ENCODE measurements at regions not wholly inside any gene's neighbourhood (a gene's known extent, or its start where the extent isn't known, plus 50 kb on each side); places are given as distances from the start of the nearest gene placed in this dataset.

- peaks cover 3 to 5% of the 10 kb centered on the region in 2 experiments; a peak in 2 of 4 replicates for H3K79me2 ChIP-seq (ENCODE audit: control insufficient read depth in 1 of 2, insufficient read depth in 2 of 2, low read length in 2 of 2)
- FAIRE-seq, result no peak
- WGBS, 2 experiments (ENCODE audit: extremely low coverage in 1 of 2, insufficient coverage in 1 of 2, insufficient read length in 1 of 2, insufficient replicate concordance in 2 of 2, low coverage in 1 of 2, low lambda C conversion rate in 2 of 2, missing lambda C conversion rate in 1 of 2), result 93% methylated on average over 4 of the region's 4 CpGs; no CpG with 5 or more reads in 1 of the 2 experiments
Measured at GRCh38 chr12:125360540-125360939, 295.3 kb downstream of the AACS start.

More at GRCh38 chr12:125360540-125360939, 295.3 kb downstream of the AACS start:
- Histone ChIP-seq H4K20me1 (replicated peaks in 1 of 2; ENCODE audit: control insufficient read depth in 1 of 2, insufficient read depth in 2 of 2, low read length in 2 of 2) (peaks cover 0 to 5% of the 10 kb centered on the region in 2 experiments), H3K14ac (ENCODE audit: insufficient read length) (no peak overlapping the region), H2BK5ac (ENCODE audit: low read depth, low read length) (no peak overlapping the region), H4K91ac (replicated peaks; ENCODE audit: insufficient read length, low read length) (no peak overlapping the region), H4K5ac (ENCODE audit: insufficient read length, low read depth, low read length) (no peak overlapping the region), H3K27me3 (replicated peaks in 1 of 4; ENCODE audit: control insufficient read depth in 3 of 4, extremely low read depth in 1 of 4, insufficient read depth in 3 of 4, low read length in 3 of 4) (no peaks in the 10 kb centered on the region), H2BK120ac (replicated peaks; ENCODE audit: low read depth, low read length) (no peak overlapping the region), H3K18ac (ENCODE audit: extremely low read depth, low read length) (no peak overlapping the region), H2BK12ac (ENCODE audit: low read depth, low read length) (no peak overlapping the region), H3K23me2 (ENCODE audit: low read depth, low read length) (no peaks in the 10 kb centered on the region), H2BK20ac (ENCODE audit: low read length) (no peak overlapping the region), H3K9me3 (ENCODE audit: insufficient read depth in 2 of 2, low read depth in 1 of 2, low read length in 1 of 2) (no peaks in the 10 kb centered on the region), H4K8ac (ENCODE audit: extremely low read depth, insufficient read depth, low read length) (no peak overlapping the region), H2BK15ac (ENCODE audit: low read length) (no peak overlapping the region), H3K27ac (ENCODE audit: low read depth, low read length) (no peak overlapping the region), H3K4me1 (replicated peaks in 1 of 4; ENCODE audit: control insufficient read depth in 3 of 4, insufficient read depth in 4 of 4, low read length in 3 of 4) (no peaks in the 10 kb centered on the region), H3K4me2 (ENCODE audit: insufficient read depth in 1 of 2, low read depth in 2 of 2, low read length in 2 of 2) (no peak overlapping the region), H2AK5ac (ENCODE audit: low read depth, low read length) (no peak overlapping the region), H3K9ac (replicated peaks in 1 of 4; ENCODE audit: extremely low read depth in 1 of 4, low read depth in 3 of 4, low read length in 3 of 4) (no peak overlapping the region), H3K36me3 (ENCODE audit: control insufficient read depth in 2 of 4, insufficient read depth in 4 of 4, low read length in 3 of 4) (no peaks in the 10 kb centered on the region), H2AFZ (ENCODE audit: low read length) (no peak overlapping the region), H3K4me3 (ENCODE audit: extremely low read depth in 1 of 4, insufficient read depth in 2 of 4, low read depth in 3 of 4, low read length in 4 of 4) (no peak overlapping the region), H3K23ac (ENCODE audit: insufficient read length) (no peak overlapping the region), H3K4ac (replicated peaks; ENCODE audit: insufficient read length, low read depth, low read length) (no peak overlapping the region), H3K79me1 (ENCODE audit: low read depth, low read length) (peaks cover 3% of the 10 kb centered on the region), H3K56ac (replicated peaks; ENCODE audit: insufficient read length, low read depth, low read length) (no peak overlapping the region)
- CTCF ChIA-PET (ENCODE audit: partially characterized antibody), result interaction anchor here (0.7 to 1.8 kb wide), 3 partner anchors 10 to 28 kb away, joined by 3 to 9 read pairs (median 9); no protein-coding TSS in a partner anchor
- DNase-seq (ENCODE audit: low read depth in 1 of 2, low spot score in 2 of 2), result peak in 1 of 2 experiments; percentile 30
- POLR2A ChIA-PET (ENCODE audit: partially characterized antibody), result no interaction called here
- no peak for TF ChIP-seq POLR2A (IDR thresholded peaks at IDR 0.05; ENCODE audit: control extremely low read depth in 1 of 2, low read depth in 2 of 2, low read length in 2 of 2)
- TF ChIP-seq YY1 (IDR thresholded peaks at IDR 0.05; ENCODE audit: low read depth, low read length), result no peak
- TF ChIP-seq SP2 (IDR thresholded peaks at IDR 0.05; ENCODE audit: low read length), result no peak
